A673 (cell line): ENCODE measurements at regions not wholly inside any gene's neighbourhood (a gene's known extent, or its start where the extent isn't known, plus 50 kb on each side); places are given as distances from the start of the nearest gene placed in this dataset.

ENCODE experiments used
- BruUV-seq: library from RNA; stranded (reverse); fragments of 400-500 nt; replicated peaks from 2 replicates; lab custom pipeline; 2021; lab: Mats Ljungman, UMichigan
- CTCF ChIA-PET: fragments of 300-600 bp; sonication (Branson Sonifier 250); formaldehyde crosslinking; loops from one replicate; lab custom pipeline; 2022; ENCODE audit warnings: antibody characterized with exemption; lab: Charles Lee
- POLR2A ChIA-PET: fragments of 300-600 bp; sonication (Branson Sonifier 250); formaldehyde crosslinking; loops from one replicate; lab custom pipeline; 2022; ENCODE audit warnings: antibody characterized with exemption; ENCODE audit not compliant: low non-redundant PET; lab: Charles Lee
- DNase-seq: peaks from one replicate; pipeline ENCODE4 v3.0.0-alpha.2; 2015; ENCODE audit warnings: low spot score
- H3K27ac ChIP-seq: fragments of 200-600 bp; sonication (generic); 2 replicates; pipeline ENCODE4 v1.5.1; 2016; ENCODE audit warnings: mixed run types, low read depth, mild to moderate bottlenecking, mixed read lengths, antibody characterized with exemption, low read length; ENCODE audit not compliant: poor library complexity, severe bottlenecking
- H3K27me3 ChIP-seq: fragments of 200-600 bp; sonication (generic); replicated peaks from 2 replicates; pipeline ENCODE4 v1.6.1; 2017; ENCODE audit warnings: mixed run types, low read depth, mild to moderate bottlenecking, mixed read lengths, antibody characterized with exemption, low read length; ENCODE audit not compliant: insufficient read depth, poor library complexity
- H3K36me3 ChIP-seq: fragments of 200-600 bp; sonication (generic); 2 replicates; pipeline ENCODE4 v1.6.1; 2016; ENCODE audit warnings: mixed run types, mild to moderate bottlenecking, mixed read lengths, antibody characterized with exemption, low read length; ENCODE audit not compliant: insufficient read depth, poor library complexity, severe bottlenecking
- H3K4me1 ChIP-seq: fragments of 200-600 bp; sonication (generic); 2 replicates; pipeline ENCODE4 v1.6.1; 2017; ENCODE audit warnings: mixed run types, mild to moderate bottlenecking, mixed read lengths, antibody characterized with exemption, low read length; ENCODE audit not compliant: insufficient read depth, poor library complexity, severe bottlenecking
- H3K4me3 ChIP-seq: fragments of 200-600 bp; sonication (generic); 2 replicates; pipeline ENCODE4 v1.5.1; 2016; ENCODE audit warnings: low read depth, mixed run types, mild to moderate bottlenecking, mixed read lengths, low read length; ENCODE audit not compliant: poor library complexity, severe bottlenecking
- H3K9me3 ChIP-seq: fragments of 200-600 bp; sonication (generic); 2 replicates; pipeline ENCODE4 v1.6.1; 2016; ENCODE audit warnings: mixed run types, low read depth, mild to moderate bottlenecking, mixed read lengths, antibody characterized with exemption, low read length; ENCODE audit not compliant: poor library complexity, severe bottlenecking
- EZH2 ChIP-seq: fragments of 200-600 bp; sonication (generic); IDR thresholded peaks from 2 replicates; pipeline ENCODE4 v1.6.1; 2017; ENCODE audit warnings: borderline replicate concordance, low read depth, mild to moderate bottlenecking, mixed read lengths, antibody characterized with exemption, low read length; ENCODE audit not compliant: poor library complexity, severe bottlenecking
- intact Hi-C: fragments of 100-400 bp; cut with micrococcal nuclease; formaldehyde crosslinking; loops from one replicate; pipeline ENCODE4 v1.10.0; 2022; ENCODE audit not compliant: unreplicated experiment
- TF ChIP-seq, protein P1 (sequence below): fragments of 300-800, 200-600 bp; sonication (generic); conservative IDR thresholded peaks from 2 replicates; pipeline ENCODE4 v1.5.1; 2017; ENCODE audit warnings: low read depth, mild to moderate bottlenecking, antibody characterized with exemption, low read length, moderate library complexity, mixed read lengths

DNA sequence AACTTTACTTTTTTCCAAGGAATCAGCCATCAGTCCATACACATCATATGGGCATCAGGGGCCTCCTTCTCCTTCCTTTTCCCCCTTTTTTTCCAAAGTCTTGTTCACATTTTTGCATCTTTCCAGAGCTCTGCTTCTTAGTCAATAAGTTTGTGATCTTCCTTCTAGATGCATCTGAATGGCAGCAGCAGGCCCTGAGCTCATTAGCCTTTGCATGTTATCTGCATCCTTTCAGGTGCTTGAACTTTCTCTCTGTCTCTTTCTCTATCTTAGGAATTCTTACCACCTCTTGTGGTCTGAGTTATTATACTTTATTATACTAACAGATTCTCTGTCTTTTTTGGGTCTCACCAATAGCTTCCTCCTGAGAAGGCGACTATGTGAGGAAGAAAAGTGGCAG lies 312.4 kb upstream of the FANCL start:
- no peak overlapping the region for H3K27ac ChIP-seq
- no peak overlapping the region for H3K4me3 ChIP-seq
- CTCF ChIA-PET = no interaction called here
- no peaks in the 10 kb centered on the region for H3K36me3 ChIP-seq
- intact Hi-C loops = no loop called here
- POLR2A ChIA-PET = no interaction called here
- TF ChIP-seq EZH2 = no peak
- TF ChIP-seq, protein P1, sequence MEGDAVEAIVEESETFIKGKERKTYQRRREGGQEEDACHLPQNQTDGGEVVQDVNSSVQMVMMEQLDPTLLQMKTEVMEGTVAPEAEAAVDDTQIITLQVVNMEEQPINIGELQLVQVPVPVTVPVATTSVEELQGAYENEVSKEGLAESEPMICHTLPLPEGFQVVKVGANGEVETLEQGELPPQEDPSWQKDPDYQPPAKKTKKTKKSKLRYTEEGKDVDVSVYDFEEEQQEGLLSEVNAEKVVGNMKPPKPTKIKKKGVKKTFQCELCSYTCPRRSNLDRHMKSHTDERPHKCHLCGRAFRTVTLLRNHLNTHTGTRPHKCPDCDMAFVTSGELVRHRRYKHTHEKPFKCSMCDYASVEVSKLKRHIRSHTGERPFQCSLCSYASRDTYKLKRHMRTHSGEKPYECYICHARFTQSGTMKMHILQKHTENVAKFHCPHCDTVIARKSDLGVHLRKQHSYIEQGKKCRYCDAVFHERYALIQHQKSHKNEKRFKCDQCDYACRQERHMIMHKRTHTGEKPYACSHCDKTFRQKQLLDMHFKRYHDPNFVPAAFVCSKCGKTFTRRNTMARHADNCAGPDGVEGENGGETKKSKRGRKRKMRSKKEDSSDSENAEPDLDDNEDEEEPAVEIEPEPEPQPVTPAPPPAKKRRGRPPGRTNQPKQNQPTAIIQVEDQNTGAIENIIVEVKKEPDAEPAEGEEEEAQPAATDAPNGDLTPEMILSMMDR = no peak
- H3K9me3 ChIP-seq = no peaks in the 10 kb centered on the region
- no peaks in the 10 kb centered on the region for H3K27me3 ChIP-seq
- no peaks in the 10 kb centered on the region for H3K4me1 ChIP-seq
- DNase-seq = no peak
- no TSS peak for BruUV-seq

DNA sequence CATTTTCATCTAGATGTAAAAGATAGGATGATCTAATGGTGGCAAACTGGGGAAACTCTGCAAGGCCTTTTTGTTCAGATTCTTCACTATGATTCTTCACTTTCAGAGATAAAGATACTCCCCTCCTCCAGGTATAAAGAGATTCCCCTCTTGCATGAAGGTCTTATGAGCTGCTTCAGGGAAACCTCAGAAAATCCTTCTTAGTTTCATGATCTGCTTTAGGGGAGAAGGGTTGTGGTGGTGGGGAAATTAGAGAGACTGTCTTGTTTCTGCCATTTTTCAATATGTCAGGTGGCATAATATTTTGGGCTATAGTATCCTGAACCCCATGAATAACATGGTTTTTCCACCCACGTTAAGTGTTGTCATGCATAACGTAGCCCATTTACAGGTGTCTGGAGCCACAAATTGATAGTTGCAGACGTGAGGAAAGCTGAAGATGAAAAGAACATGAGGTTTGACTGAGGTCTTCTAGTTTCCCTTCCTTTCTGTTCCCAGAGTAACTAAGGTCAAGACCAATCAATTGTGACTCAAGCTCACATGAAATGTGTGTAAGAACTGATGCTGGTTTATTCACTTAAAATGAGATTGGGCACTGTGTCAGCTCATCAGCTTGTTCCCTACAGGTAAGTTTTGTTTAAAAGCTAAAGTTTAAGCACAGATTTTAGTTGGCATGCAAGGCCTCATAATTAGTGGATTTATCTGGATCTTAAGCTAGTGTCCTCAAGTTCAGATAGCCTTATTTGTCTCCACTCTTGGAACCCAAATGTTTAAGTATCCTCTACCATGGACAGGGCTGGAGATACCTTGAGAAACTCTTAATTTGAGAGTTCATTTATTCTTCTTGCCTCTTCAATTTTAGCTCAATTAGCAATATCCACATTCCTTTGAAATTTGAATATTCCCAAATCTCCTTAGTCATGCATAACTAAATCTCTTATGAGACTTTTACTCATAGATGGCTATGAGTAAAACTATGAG lies 304.5 kb upstream of the FANCL start:
- no peaks in the 10 kb centered on the region for H3K9me3 ChIP-seq
- no peak overlapping the region for H3K4me3 ChIP-seq
- no TSS peak for BruUV-seq
- ChIA-PET CTCF (no interaction called here), POLR2A (interaction anchor here (0.6 kb wide), 1 partner anchor 1958 kb away, joined by 5 read pairs; no protein-coding TSS in a partner anchor)
- no peak for TF ChIP-seq EZH2
- TF ChIP-seq, protein P1 = no peak
- no peaks in the 10 kb centered on the region for H3K27me3 ChIP-seq
- H3K27ac ChIP-seq = no peak overlapping the region
- peaks cover 31% of the 10 kb centered on the region for H3K4me1 ChIP-seq
- no peak for DNase-seq
- intact Hi-C loops = no loop called here
- H3K36me3 ChIP-seq = no peaks in the 10 kb centered on the region

DNA sequence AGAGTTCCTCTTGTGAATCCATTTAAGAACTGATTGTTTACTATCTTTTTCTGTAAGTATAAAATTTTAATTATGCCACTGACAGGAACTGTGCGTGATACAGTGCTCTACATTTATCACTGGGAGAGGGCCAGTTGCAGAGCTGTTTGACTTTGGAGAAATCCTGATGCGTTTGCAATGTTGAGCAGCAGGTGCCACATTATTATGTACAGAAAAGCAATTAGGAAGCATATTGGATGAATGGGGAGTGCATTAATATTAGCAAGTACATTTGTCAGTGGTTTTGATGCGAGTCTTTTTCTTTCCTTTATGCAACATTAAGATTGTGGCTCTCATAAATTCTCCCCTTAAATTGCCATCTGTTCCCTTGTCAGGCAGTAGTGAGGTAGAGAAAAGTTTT lies 302.3 kb upstream of the FANCL start:
- TF ChIP-seq, protein P1 = no peak
- no peak for TF ChIP-seq EZH2
- Histone ChIP-seq H3K36me3 (no peaks in the 10 kb centered on the region), H3K27ac (no peak overlapping the region), H3K27me3 (no peaks in the 10 kb centered on the region), H3K9me3 (no peaks in the 10 kb centered on the region), H3K4me1 (peaks cover 52% of the 10 kb centered on the region), H3K4me3 (no peak overlapping the region)
- POLR2A ChIA-PET = no interaction called here
- DNase-seq = peak; percentile 12
- CTCF ChIA-PET = no interaction called here
- intact Hi-C loops = no loop called here
- BruUV-seq = no TSS peak
